ENCODE measurements at regions not wholly inside any gene's neighbourhood (a gene's known extent, or its start where the extent isn't known, plus 50 kb on each side); places are given as distances from the start of the nearest gene placed in this dataset.

DNA sequence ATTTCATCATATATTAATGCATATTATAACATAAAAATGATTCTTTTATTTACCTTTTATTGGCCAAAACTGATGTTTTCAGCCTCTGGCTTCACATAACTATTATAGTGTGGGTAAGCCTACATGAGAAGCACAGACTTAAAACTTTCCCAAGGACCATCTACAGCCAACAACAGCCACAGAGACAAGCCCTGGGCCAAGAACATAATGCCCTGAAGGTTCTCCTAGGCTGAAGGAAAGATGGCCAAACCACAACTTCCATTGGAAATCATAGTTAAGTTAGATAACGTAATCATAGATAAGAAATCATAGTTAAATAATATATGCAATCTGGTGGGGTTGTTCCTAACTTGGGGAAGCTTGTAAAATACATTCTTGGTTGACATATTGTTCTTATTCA is 280.0 kb upstream of the EMCN start:
- DNase-seq = no peak

GRCh38 chr4:100797356-100797755 is 279.5 kb upstream of the EMCN start:
- no peak for DNase-seq

DNA sequence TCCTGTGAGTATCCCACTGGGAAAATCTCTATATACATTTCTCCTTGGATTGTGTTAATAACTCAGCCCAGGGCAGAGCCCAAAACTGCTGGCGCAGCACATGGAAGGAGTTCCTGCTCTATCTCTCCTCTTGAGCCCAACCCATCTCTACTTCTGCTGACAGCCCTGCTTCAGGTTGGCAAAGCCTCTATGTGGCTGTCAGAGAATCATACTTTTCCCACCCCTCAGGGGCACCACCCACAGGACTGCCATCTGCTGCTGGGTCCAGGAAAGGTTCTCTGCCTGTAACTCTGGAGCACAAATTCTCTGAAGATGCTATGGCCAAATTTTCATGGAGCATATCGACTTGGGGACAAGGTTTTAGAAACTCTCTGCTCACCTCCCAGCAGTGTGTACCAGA is 278.5 kb upstream of the EMCN start:
- no peak for DNase-seq

DNA sequence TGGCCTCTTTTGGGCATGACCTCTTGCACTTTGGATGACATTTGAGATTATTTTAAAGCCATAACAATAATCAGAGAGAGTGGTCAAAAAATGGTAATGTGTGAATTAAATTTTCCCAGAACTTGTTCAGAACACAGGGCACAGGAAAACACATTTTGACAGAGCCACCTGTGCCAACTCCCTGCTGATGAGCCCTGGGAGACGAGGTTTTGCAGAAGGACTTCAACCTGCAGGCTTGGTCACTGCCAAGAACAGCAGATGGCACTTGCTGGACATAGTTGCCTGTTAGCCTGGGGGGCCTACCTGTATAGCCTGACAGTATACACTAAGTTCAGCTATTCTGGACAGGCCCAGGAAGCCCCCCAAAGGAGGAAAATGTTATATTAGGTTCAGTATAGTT is 277.8 kb upstream of the EMCN start:
- no peak for DNase-seq

GRCh38 chr4:100790836-100791615 is 273.2 kb upstream of the EMCN start:
- no peak for DNase-seq

DNA sequence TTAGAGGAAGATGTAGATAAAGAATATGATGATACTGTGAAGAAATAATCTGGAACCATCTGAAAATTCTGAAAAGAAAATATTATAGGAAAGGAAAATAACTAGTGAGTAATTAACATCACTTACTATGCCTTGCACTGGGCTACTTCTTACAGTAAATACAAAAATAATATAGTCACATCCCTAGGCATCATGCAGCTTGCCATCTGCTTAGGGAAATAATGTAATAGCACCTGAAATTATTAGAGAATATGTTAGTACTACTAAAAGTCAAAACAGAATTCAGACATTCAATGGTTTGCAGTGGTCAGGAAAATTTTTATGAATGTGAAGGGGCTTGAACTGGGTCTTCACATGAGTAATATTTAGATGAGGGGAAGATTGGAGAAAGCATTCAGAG is 272.2 kb upstream of the EMCN start:
- DNase-seq = no peak

DNA sequence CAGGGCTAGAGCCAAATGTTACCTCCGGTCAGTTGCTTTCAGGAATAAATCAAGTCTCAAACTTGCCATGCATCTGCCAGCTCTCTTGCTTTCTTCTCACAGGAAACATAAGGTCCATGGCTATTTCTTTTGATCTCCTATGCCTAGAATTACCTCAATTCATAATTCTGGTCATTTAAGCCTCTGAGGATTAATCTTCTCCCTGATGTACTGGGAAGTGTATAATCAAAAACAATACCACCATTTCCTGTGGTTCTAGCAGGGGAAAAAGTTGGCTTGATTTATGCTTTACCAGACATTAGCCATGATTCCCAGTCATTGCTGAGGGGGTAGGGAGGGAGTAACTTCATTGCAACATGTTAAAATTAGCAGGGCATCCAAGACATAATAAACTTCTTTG is 268.7 kb upstream of the EMCN start:
- no peak for DNase-seq

DNA sequence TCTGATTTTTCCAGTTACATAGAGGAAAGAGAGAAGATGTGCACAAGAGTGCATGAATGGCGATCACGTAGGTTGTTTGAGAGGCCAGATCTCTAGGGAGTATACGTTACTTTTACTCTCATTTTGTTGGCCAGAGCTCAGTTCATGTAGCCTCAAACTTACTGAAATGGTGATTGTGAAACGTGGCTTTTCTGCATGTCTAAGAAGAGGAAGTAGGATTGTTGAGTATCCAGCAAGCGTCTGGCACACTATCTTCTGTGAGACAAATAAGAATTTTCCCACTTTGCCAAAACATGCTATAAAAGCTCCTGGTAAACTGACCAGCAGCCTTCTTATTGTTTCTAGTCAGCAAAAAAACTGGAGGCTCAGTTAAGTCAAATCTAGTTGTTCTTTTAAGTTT is 264.5 kb upstream of the EMCN start:
- DNase-seq = no peak

- DNase-seq = no peak
Observed at GRCh38 chr4:100781435-100781834, 263.6 kb upstream of the EMCN start.

DNA sequence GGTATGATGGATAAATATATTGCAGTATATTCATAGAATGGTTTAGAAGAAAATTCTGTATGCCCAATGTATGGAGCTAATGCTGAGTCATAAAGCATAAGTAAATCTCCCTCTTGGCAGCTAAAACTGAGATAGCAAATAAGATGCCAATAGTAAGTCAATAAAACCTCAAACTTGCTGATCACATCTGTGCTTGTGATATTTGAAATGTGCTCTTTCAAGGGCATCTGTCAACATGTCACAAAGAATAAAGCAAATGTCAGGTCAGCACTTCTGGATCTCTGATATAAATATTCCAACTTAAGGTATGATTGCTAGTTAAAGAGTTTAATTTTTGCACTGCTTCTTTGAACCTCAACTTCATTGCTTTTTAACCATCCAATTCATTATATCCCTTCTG is 262.3 kb upstream of the EMCN start:
- no peak for DNase-seq

DNA sequence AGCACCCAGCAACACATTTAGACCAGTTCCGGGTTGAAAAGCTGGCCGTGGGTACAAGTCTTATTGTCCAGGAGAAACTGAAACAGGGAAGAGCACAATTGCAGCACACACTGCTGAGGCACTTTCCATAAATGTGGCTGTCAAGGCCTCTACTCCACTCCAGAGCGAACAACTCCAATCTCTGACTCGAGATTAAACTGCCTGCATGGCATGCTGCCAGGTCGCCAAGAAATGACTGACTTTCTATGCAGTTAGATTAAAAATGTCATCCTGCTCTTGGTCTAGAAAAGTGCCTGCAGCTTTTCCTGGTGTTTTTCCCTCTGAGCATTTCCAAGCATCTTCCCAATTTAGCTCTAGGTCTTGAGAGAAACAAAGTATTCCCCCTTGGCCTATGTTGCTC is 260.6 kb upstream of the EMCN start:
- DNase-seq = no peak

DNA sequence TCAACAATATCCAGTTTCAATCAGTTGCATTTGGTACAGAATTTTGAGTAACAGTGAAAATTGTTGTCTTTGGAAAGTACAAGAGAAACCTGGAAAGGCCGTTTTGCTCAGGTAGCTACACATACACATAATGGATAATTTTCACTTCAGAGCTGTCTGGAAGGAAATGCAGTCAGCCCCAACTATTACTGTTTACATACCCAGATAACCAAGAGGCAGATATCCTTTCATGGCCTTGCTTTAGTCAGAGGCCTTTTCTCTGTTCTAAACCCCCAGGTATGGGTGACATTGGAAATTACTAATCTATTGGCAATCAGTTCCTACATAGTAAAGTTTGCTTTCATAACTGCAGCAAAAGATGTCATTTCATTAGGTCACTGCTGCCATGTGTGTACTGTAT is 244.9 kb upstream of the EMCN start:
- DNase-seq = no peak

DNA sequence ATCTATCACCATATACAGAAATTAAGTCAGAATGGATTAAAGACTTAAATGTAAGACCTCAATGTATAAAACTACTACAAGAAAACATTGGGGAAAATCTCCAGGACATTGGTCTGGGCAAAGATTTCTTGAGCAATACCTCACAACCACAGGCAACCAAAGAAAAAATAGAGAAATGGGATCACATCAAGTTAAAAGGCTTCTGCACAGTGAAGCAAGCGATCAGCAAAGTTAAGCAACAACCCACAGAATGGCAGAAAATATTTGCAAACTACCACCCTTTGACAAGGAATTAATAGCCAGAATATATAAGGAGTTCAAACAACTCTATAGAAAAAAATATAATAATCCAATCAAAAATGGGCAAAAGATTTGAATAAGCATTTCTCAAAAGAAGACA is 236.9 kb upstream of the EMCN start:
- DNase-seq = no peak

GRCh38 chr4:100746141-100746739 is 228.4 kb upstream of the EMCN start:
- DNase-seq = no peak

DNA sequence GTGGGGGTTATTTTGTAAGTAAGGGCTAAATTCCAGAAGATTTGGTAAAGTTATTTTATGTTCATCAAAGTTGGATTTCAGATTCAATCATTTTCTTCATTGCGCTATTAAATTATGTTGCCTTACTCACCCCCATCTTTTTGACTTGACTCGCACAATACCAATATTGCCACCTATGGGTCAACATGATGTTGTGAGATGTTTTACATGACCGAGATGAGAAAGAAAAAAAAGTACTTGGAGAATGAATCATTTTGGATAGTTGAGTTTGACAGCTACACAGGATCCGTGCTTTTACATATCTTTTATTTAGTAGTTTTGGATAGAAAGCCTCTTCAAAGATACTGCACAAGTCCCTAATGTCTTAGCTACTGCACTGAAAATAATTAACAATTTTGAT is 224.2 kb upstream of the EMCN start:
- no peak for DNase-seq

GRCh38 chr4:100739426-100739825 is 221.6 kb upstream of the EMCN start:
- DNase-seq = no peak

GRCh38 chr4:100738196-100739165 is 220.7 kb upstream of the EMCN start:
- DNase-seq = no peak

DNA sequence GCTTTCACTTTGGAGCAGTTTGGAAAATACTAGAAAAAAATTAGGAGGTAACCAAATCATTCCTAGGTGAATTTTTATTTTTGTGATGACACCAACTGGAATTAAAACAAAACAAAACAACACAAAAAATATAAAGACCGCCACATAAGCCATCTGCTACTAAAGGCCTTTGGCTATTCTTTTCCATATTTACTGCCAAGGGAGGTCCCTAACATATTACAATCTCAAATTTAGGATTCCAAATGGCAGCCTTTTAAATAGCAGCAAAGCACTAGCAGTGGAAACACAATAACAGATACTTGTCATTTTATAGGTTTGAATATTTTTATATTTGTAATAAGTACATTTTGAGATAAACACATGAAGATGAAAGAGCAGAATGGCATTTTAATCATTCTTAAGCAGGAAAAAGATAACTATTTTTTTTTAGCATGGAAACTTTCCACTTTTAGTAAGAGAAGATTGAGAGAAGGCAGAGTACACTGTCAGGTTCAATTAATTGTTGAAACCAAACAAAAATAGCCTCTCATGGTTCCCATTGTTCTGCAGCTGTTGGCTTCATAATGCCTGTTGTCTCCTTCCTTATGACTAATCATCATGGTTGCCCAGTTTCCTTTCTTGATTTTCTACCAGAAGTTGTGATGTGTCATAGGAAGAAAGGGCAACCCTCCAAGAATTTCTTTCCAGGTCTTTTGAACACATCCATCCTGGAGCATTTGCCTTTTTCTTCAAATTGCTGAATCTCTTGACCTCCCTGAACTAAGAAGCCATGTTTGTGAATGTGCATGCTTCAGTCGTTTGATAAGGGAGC is 219.0 kb upstream of the EMCN start:
- no peak for DNase-seq

DNA sequence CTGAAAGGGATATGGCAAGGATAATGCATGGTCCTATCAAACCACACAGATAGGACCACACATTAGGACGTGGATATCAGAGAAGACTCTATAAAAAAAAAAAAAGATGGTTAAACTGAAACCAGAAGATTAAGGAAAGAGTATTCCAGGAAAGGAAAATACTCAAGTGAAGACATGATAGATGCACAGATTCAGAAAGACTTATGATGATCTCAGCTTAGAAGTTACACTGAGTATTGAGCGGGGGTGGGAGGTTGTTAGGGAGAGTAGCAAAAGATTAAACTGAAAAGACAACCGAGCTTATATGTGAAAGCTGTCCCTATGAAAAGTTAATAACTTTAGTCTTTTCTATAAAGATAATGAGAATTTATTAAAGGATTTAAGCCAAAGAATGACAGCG is 211.0 kb upstream of the EMCN start:
- no peak for DNase-seq

DNA sequence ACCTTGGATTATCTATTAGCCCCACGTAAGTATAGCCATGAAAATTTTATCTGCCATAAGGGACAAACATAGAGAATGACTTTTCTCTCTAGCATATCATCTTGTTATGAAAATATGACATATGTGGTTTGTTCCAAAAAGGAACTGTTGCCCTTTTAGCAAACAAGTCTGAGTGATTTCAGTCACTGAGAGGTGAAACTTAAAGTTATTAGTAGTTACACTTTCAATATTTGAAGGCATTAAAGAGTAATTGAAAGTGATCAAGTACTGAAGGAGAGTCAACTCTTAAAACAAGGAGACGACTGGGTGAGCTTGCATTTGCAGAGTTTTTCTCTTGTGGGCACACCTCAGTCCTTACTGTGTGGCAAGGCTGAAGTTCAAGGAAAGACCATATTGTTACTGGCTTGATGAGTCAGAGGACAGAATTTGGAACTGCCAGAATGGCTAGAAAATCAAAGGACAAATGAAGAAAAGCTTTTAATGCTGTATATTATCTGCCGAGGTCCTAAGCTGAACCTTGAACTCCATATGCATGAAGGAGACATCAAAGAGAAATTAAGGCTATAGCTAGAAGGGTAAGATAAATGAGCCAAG is 205.1 kb upstream of the EMCN start:
- no peak for DNase-seq

DNA sequence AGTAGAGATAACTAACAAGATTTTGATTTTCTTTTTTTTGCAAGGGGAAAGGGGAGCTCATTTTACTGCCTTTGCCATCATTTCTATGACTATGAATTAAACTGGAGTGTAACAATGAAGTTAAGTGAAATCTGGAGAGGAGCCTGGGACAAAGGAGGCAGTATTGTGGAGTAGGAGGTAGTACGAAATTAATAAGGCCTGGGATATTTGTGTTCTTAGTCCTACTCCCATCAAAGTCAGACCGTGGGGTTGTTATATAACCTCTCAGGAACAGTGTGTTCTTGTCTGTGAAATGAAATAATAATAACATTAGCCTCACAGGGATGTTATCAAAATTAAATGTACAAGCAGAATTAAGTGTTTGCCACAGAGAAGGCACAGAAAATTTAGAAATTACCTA is 204.3 kb upstream of the EMCN start:
- no peak for DNase-seq

- no peak for DNase-seq
Observed at GRCh38 chr4:100721490-100721889, 203.7 kb upstream of the EMCN start.

- DNase-seq = no peak
Observed at GRCh38 chr4:100721077-100721476, 203.3 kb upstream of the EMCN start.
